Endothelial cell of hepatic sinusoid (primary cell): ENCODE measurements at regions not wholly inside any gene's neighbourhood (a gene's known extent, or its start where the extent isn't known, plus 50 kb on each side); places are given as distances from the start of the nearest gene placed in this dataset.

ENCODE experiments used
- in situ Hi-C: cut with HindIII; loops from 2 replicates; pipeline ENCODE4 v1.10.0; 2017; ENCODE audit warnings: low sequenced_read_pairs

DNA sequence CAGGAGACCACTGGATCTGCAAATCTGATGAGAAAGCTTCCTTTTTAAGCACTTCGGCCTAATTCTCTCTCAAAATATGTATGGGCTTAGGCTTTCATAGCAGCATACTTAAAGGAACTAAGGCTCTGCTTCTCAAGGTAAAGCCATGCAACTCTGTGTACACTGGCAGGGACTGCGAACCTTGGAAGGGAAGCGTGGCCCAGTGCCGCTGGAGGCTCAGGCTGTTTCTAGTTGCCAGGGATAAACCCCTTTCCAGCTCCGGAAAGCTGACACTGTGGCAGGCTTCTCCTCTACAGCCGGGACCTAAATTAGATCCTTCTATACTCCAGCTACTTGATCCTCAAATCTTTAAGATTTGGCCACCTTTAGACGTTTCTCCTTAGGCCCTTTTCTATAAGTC, 1091.3 kb upstream of the TENM3 start:
- in situ Hi-C loops, result no loop called here

GRCh38 chr4:181157647-181158046, 1085.6 kb upstream of the TENM3 start:
- in situ Hi-C loops, result no loop called here

DNA sequence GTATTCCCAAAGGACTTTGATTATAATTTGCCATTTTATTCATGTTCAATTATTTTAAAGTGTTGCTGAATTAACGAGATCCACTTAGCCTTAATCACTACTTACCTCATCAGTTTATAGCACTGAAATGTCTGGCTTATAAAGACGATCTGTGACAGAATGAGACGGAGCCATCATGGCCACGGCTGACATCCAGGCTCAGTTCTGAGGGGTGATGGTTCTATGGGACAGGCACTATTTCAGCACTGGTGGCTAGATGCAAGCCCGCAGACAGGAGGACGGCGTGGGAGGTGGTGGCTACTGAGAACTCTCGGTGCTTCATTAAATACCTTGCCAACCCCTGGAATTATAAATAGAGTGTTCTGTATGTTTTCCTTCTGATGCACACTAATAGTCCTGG, 1084.2 kb upstream of the TENM3 start:
- in situ Hi-C loops, result no loop called here

- in situ Hi-C loops, result no loop called here
These were observed 1081.5 kb upstream of the TENM3 start for GRCh38 chr4:181161669-181162068.

GRCh38 chr4:181162266-181162665, 1080.9 kb upstream of the TENM3 start:
- in situ Hi-C loops, result no loop called here

GRCh38 chr4:181162676-181163075, 1080.5 kb upstream of the TENM3 start:
- in situ Hi-C loops, result no loop called here

- in situ Hi-C loops, result loop anchor here (5.0 kb wide), 1 partner anchor 80 kb away; no protein-coding TSS in a partner anchor
These were observed 1076.3 kb upstream of the TENM3 start for GRCh38 chr4:181166742-181167399.

DNA sequence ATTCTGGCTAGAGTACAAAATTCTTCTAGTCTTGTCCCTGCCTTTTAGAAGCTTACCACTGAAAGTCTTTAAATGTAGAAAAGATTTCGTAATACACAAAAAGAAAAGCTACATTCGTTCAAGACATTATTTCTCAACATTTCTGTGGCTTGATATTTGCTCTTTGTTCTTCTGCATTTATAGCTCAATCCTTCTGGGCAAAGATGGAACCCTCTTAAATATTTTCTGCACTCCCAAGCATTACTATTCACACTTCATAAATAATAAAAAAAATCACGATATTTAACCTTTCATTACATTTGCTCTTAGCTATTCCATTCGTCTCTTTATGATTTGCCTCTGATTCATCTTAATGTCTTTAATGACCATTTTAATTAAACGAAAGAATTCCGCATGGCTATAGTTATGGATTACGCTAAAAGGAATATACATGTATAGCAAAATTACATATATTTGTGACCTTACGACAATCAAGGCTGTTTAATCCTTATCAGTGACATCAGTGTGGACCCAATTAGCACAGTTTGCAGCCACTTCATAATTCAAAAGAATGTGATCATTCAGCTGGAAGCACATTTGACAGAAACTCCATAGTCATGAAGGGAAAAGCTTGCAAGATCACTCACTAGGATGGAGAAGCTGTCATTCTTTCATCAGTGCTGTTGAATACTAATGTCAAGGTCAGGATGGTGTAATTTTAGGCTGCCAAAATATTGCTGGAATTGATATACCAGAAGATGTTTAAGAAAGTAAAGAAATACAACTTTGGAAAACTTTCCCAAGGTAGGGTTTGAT, 1075.0 kb upstream of the TENM3 start:
- in situ Hi-C loops, result loop anchor here (5.0 kb wide), 1 partner anchor 79 kb away; no protein-coding TSS in a partner anchor

DNA sequence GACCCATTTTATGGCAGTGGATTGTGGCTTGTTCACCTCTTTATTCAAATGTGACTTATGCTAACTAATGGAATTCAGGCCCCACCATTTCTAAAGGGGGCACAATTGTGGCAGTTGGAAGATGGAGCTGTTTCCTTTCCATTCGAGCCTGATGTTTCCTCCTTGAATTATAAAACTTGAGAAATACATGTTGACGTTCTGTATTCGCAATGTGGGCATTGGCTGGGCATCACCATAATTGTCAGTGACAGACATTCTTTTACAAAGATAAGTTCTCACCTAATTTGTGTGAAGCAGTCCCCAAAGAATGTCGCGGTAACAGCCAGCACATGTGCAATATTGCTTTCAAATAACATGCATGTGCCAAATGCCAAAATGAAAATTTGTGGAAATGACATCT, 1070.2 kb upstream of the TENM3 start:
- in situ Hi-C loops, result no loop called here

GRCh38 chr4:181176306-181176705, 1066.9 kb upstream of the TENM3 start:
- in situ Hi-C loops, result no loop called here

DNA sequence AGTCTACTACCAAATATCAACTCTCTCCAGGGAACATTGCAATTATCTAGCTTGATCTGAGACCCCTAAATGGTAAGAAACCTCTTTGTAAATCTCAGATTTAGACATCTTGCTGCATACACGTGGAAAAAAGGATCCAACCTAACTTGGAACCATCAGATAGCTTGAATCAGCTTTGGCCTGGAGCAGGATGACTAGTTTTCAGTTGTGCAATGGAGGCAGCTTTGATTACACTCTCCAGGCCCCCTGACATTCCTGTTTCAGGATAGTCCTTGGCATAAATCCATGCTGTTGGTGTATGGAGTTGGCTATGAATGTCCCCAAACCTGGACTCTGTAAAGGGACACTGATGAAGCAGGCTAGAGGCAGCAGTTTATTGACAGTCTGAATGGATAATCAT, 1061.9 kb upstream of the TENM3 start:
- in situ Hi-C loops, result no loop called here

- in situ Hi-C loops, result no loop called here
These were observed 1053.5 kb upstream of the TENM3 start for GRCh38 chr4:181189751-181190150.

- in situ Hi-C loops, result no loop called here
These were observed 1049.9 kb upstream of the TENM3 start for GRCh38 chr4:181193131-181193930.

GRCh38 chr4:181194096-181194495, 1049.1 kb upstream of the TENM3 start:
- in situ Hi-C loops, result no loop called here

DNA sequence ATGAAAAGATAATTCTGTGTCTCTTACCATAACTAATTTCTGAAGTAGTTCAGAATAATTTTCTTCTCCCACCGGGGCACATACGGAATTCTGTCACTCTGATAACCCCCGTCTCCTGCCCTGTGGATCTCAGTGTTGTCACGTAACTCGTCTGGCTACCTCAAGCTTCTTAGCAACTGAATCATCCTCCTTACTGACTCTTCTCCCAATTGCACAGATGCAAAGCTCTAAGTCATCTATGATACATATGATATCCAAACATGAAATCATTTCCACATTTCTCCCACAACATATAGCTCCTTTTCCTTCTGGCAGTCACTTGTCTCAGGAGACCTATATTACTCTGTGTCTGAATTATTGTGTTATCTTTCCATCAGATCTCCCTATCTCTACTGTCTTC, 1043.1 kb upstream of the TENM3 start:
- in situ Hi-C loops, result no loop called here

DNA sequence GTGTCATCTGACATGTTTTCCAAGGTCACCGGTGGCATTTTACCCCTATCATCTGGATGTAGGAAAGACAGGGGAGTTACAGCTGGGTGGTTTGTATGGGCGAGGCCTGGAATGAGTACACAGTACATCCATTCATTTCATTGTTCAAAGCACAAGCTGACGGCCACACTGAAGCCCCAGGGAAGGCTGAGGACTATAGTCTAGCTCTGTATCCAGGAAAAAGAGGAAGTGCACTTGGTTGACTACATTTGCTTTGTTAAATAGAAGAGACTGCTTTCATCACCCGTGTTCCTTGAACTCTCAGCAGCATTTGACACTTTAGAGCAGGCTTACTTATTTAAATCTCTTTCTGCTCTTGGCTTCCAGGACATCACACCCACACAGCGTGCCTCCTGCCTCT, 1041.0 kb upstream of the TENM3 start:
- in situ Hi-C loops, result no loop called here

DNA sequence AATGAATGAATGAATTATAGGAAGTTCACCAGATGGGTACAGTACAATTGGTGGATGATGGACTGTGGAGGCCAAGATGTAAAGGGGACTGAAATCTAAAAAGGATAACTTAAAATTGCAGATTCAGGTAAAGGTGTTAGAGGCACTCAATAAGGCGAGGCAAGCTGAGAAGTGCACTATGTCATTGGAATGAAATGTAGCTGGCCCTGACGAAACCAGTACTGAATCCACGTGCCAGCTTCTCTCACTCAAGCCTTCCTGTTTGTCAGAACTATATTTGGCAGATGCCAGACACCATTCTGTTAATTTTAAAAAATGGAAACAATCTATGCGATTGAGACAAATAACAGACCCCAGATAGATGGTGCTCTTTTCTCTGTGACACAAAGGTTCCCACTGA, 1039.1 kb upstream of the TENM3 start:
- in situ Hi-C loops, result no loop called here

DNA sequence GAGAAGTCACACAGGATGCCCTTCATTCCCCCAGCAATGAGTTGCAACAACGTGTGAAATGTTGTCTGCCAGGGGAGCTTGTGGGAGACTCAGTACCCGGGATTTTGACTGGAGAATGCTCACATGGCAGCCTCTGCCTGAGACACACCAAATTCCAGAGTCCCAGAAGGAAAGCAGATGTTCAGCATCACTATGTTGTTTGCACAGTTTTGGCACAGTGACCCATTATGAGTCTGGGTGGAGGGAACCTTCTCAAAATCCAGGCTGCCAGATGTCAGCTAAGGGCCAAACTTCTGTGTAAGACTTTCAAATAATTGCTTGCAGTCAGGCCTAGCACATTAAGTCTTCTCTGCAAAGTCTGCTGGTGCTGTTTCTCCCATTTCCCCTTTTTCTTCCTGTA, 1029.7 kb upstream of the TENM3 start:
- in situ Hi-C loops, result no loop called here

- in situ Hi-C loops, result no loop called here
These were observed 1026.7 kb upstream of the TENM3 start for GRCh38 chr4:181216501-181216900.

- in situ Hi-C loops, result no loop called here
These were observed 1023.3 kb upstream of the TENM3 start for GRCh38 chr4:181219783-181220416.

DNA sequence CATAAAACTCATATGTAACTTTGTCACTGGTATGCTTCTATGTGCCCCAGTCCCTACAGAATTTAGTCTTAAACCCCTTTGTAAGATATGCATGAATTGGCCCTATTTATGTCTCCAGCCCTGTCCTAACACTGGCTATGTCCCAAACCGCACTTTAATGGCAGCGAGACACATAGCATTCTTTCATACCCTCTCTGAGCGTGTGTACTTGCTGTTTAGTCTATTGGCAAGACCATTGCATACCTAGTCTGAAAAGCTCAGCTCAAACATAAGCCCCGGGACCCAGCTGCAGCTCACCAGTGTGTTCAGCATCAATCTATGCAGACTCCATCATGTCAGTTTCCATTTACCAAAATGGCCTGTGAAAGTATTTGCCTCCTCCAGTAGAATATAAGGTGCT, 1018.4 kb upstream of the TENM3 start:
- in situ Hi-C loops, result no loop called here
